Large intestine (tissue), 3 donors: ENCODE measurements at regions not wholly inside any gene's neighbourhood (a gene's known extent, or its start where the extent isn't known, plus 50 kb on each side); places are given as distances from the start of the nearest gene placed in this dataset.

Source experiments
- DNase-seq, 2 donors: peaks; one replicate each; pipeline versions ENCODE4 v3.0.0 to v3.0.0-alpha.2; 2013
- H3K27ac ChIP-seq: one replicate; pipeline ENCODE4 v1.5.1; 2013; ENCODE audit warnings: low read length
- H3K27me3 ChIP-seq: 2 replicates; pipeline ENCODE4 v1.6.1; 2013; ENCODE audit warnings: low read length; ENCODE audit not compliant: control insufficient read depth, insufficient read depth
- H3K36me3 ChIP-seq: 2 replicates; pipeline ENCODE4 v1.6.1; 2013; ENCODE audit warnings: low read length; ENCODE audit not compliant: control insufficient read depth, insufficient read depth
- H3K4me1 ChIP-seq: one replicate; pipeline ENCODE4 v1.6.1; 2013; ENCODE audit warnings: low read length; ENCODE audit not compliant: control insufficient read depth, insufficient read depth
- H3K4me3 ChIP-seq: one replicate; pipeline ENCODE4 v1.5.1; 2013; ENCODE audit warnings: low read length
- H3K9me3 ChIP-seq: one replicate; pipeline ENCODE4 v1.6.1; 2013; ENCODE audit warnings: mild to moderate bottlenecking, low read depth, low read length, moderate library complexity; ENCODE audit not compliant: control insufficient read depth
- WGBS: methylation state at CpG from one replicate; pipeline ENCODE4 v1.1.5; 2013; ENCODE audit warnings: low lambda C conversion rate; ENCODE audit not compliant: insufficient coverage; 5-methylcytosine and 5-hydroxymethylcytosine counted together

DNA sequence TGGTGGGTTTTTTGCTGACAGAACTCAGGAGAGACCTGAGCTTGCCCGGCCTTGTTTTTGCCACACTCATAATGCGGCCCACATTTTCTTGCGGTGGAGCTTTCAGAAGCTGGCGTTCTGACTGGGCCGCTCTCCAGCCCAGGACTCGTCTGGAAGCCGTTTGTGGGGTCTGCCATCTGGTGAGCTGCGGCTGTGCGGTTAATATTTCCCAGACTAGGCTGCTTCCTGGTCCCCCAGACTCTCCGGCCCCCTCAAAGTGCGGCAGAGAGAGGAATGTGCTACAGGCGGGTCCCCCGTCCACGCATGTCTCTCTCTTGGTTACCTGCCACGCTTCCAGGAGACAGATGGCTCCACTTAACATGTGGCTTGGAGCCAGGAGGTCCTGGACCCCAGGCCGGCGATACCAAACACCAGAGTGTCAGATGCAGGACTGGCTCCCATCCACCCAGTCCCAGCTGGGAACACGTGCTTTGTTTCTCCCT, 128.9 kb upstream of the PMEPA1 start:
- no CpG with 5 or more reads among the region's 18 CpGs for WGBS

DNA sequence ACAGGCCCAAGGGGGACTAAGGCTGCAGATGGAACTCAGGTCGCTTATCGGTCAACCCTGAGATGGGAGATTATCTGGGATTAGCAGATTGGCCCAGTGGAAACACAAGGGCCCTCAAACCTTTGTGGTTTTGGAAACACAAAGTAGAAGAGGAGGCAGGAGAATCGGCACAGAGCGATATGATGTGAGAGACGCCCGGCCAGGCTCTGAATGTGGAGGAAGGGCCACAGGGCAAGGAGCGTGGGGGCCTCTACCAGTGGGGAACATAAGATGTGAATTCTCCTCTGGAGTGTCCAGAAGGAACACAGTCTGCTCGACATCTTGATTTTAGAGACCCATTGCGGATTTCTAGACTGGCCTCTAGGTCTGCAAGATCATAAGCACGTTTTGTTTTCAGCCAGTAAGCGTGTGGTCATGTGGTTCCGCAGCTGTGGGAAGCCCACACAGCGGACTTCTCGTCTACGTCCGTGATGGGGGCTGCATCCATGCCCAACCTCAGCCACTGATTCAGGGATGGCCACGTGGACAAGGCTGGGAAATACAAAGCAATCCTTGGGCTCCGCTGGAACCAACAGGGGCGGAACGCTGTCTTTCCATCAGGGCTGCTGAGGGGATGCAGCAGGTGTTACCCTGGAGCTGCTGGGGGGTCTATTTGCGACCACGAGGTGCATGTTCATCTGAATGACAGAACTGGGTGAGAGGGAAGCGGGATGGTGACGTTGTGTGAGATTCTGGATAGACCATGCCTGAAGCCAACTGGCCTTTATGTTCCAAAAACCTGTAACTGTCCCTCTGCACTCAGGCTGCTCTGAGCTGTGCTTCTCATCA, 127.6 kb upstream of the PMEPA1 start:
- H3K27me3 ChIP-seq: peaks cover 6% of the 10 kb centered on the region
- H3K4me1 ChIP-seq: no peaks in the 10 kb centered on the region
- no peaks in the 10 kb centered on the region for H3K9me3 ChIP-seq
- DNase-seq: no peak
- H3K27ac ChIP-seq: no peak overlapping the region
- no peaks in the 10 kb centered on the region for H3K36me3 ChIP-seq
- 80% methylated on average over 1 of the region's 24 CpGs for WGBS
- H3K4me3 ChIP-seq: no peak overlapping the region

More for the DNA sequence above, 128.9 kb upstream of the PMEPA1 start:
- H3K27ac ChIP-seq: no peak overlapping the region
- peak; percentile 16 to 29 for DNase-seq
- H3K36me3 ChIP-seq: no peaks in the 10 kb centered on the region
- no peak overlapping the region for H3K4me3 ChIP-seq
- no peaks in the 10 kb centered on the region for H3K4me1 ChIP-seq
- no peaks in the 10 kb centered on the region for H3K9me3 ChIP-seq
- peaks cover 6% of the 10 kb centered on the region for H3K27me3 ChIP-seq

DNA sequence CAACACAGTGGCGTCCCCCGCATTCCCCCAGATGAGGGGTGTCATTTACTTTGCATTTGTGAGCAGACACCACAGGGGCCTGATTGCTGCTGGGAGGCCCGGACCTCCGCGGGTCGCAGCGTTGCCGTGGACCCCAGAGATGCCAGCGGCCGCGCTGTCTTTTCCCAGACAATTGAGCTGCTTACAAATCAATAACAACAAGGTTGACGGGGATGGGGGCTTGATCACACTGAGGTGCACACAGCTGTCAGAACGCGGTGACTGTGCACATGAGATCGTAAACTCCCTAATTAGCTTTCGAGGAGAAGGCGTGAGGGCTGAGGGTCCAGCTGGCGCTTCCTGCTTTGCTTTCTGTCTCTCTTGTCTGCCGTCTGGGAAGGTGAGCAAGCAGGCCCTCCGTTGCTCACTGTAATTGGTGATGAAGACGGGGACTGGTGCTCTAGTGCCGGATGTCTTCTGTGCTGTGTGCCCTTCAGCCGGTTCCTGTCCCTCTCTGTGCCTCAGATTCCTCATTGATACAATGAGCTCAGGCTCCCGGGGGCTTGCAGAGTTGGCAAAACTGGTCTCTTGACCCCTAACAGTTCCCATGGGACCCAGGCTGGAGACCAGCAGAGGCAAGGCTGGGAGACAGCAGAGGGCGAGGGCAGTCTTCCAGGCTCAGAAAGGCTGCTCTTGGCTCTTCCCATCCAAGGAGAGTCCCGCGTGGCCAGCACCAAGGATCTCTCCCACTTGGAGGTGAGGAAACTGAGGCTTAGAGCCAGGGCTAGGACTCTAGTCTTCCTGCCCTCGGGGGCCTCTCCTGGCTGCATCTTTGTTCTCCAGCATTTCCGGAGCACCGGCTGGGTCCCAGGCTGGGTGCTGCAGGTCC, 126.0 kb upstream of the PMEPA1 start:
- no peaks in the 10 kb centered on the region for H3K9me3 ChIP-seq
- WGBS: no CpG with 5 or more reads among the region's 30 CpGs
- no peak overlapping the region for H3K4me3 ChIP-seq
- no peak overlapping the region for H3K27ac ChIP-seq
- no peak for DNase-seq
- peaks cover 6% of the 10 kb centered on the region for H3K27me3 ChIP-seq
- no peaks in the 10 kb centered on the region for H3K36me3 ChIP-seq
- H3K4me1 ChIP-seq: no peaks in the 10 kb centered on the region

DNA sequence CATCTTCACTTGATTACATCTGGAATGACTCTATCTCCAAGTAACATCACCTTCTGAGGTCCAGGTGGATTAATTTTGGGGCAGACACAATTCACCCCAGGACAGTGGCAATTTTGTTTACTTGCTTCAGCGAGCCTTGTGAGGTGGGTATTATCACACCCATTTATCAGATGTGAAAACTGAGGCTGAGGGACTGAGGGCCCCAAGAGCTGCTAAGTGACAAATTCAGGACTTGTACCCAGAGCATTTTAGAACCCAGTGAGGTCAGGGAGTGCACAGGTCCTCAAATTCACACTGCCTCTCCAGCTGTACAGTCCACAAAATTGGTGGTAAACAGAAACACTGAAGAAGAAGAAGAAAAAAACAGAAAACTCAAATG, 125.2 kb upstream of the PMEPA1 start:
- no CpG with 5 or more reads among the region's 1 CpG for WGBS
- no peak overlapping the region for H3K4me3 ChIP-seq
- H3K27me3 ChIP-seq: peaks cover 6% of the 10 kb centered on the region
- no peaks in the 10 kb centered on the region for H3K36me3 ChIP-seq
- DNase-seq: no peak
- H3K27ac ChIP-seq: no peak overlapping the region
- no peaks in the 10 kb centered on the region for H3K9me3 ChIP-seq
- no peaks in the 10 kb centered on the region for H3K4me1 ChIP-seq

DNA sequence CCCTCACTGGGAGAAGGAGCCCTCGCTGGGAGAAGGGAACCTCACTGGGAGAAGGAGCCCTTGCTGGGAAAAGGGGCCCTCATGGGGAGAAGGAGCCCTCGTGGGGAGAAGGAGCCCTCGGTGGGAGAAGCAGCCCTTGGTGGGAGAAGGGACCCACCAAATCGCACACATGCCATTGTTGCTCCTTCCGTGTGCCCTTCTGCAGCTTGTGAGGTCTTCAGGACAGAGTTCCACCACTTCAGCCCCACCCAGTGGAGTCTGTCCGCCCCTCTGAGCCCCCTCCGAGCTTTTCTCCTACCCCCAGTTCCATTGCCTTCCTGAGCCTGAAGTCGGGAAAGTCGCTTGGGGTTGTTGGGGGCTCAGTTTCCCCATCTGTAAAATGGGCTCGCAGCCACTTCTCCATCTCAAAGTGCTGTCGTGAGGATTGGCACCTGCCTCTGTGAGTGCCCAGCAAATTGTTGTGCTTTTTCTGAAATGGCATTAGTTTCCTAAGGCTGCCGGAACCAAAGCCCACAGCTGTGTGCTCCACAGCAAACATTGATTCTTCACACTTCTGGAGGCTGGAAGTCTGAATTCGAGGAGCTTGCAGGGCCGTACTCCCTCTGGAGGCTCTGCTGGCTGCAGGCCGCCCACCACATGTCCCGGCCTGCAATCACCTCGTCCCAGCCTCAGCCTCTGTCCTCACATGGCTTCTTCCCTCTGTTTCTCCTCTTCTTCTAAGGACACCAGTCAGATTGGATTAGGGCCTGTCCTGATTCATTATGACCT, 124.7 kb upstream of the PMEPA1 start:
- WGBS: 100% methylated on average over 1 of the region's 17 CpGs

DNA sequence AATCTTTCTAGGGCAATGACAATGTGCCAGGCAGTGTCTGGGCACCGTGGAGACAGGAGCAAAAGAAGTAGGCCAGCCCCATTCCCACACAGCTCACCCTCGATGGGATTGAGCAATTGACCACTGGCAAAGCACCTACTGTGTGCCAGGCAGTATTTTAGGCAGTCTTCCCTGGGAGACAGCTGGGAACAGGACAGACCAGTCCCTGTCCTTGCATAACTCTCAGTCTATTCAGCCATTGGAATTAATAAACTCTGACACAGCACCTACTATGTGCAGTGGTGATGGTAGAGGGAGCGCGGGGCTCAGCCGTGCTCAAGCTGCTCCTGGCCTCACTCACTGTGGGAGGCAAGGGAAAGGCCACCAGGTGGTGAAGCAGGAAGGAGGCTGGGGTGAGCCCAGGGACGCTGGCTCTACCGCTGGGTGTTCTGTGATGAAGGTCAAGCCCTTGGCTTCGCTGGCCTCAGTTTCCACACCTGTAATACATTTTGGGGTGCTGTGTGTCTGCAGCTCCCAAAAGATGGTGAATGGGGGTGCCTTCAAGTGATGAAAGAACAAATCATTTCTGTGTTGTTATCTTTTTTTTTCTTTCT, 122.3 kb upstream of the PMEPA1 start:
- no peaks in the 10 kb centered on the region for H3K9me3 ChIP-seq
- H3K36me3 ChIP-seq: no peaks in the 10 kb centered on the region
- DNase-seq: no peak
- no peak overlapping the region for H3K27ac ChIP-seq
- H3K4me3 ChIP-seq: no peak overlapping the region
- H3K4me1 ChIP-seq: no peaks in the 10 kb centered on the region
- H3K27me3 ChIP-seq: peaks cover 6% of the 10 kb centered on the region
- WGBS: no CpG with 5 or more reads among the region's 8 CpGs

More for the DNA sequence above, 124.7 kb upstream of the PMEPA1 start:
- no peak overlapping the region for H3K27ac ChIP-seq
- no peaks in the 10 kb centered on the region for H3K4me1 ChIP-seq
- no peak for DNase-seq
- no peaks in the 10 kb centered on the region for H3K9me3 ChIP-seq
- H3K27me3 ChIP-seq: peaks cover 6% of the 10 kb centered on the region
- H3K36me3 ChIP-seq: no peaks in the 10 kb centered on the region
- H3K4me3 ChIP-seq: no peak overlapping the region

- Histone ChIP-seq H3K4me3 (no peak overlapping the region), H3K4me1 (no peaks in the 10 kb centered on the region), H3K36me3 (no peaks in the 10 kb centered on the region), H3K9me3 (no peaks in the 10 kb centered on the region), H3K27me3 (peaks cover 6% of the 10 kb centered on the region), H3K27ac (no peak overlapping the region)
- DNase-seq: no peak
- no CpG with 5 or more reads among the region's 9 CpGs for WGBS
Measured at GRCh38 chr20:57831326-57831992, 121.6 kb upstream of the PMEPA1 start.

- Histone ChIP-seq H3K9me3 (no peaks in the 10 kb centered on the region), H3K36me3 (no peaks in the 10 kb centered on the region), H3K27ac (no peak overlapping the region), H3K4me1 (no peaks in the 10 kb centered on the region), H3K27me3 (peaks cover 6% of the 10 kb centered on the region), H3K4me3 (no peak overlapping the region)
- no CpG with 5 or more reads among the region's 12 CpGs for WGBS
- no peak for DNase-seq
Measured at GRCh38 chr20:57830515-57830895, 120.7 kb upstream of the PMEPA1 start.

DNA sequence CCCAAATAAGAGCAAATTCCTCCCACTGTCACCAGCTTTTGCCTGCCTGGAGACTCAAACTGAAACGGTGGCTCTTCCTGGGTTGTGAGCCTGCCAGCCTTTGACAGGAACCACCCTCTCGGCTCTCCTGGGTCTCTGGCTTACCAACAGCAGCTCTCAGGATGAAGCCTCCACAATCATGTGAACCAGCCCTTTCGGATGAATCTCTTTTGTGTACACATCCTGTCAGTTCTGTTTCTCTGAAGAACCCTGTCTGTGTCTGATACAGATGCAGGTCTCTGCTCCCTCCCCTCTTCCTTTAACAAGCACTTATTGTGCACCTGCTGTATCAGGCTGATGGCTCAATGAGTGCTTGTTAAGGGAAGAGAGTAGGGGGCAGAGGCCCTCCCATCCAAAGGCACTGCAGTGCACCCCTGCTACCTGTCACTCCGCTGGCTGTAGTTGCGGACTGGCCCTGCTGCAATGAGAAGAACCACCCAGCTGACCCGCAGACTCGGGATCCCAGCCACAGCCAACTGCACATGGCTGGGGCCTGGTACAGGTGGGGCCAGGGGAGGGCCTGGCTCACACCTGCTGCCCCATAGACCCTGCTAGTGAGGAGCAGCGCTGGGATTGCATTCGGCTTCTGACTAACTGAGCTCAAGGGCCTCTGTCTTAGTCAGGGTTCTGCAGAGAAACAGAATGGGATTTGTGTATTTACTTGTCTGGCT, 120.1 kb upstream of the PMEPA1 start:
- Histone ChIP-seq H3K36me3 (no peaks in the 10 kb centered on the region), H3K27me3 (peaks cover 1% of the 10 kb centered on the region), H3K9me3 (no peaks in the 10 kb centered on the region), H3K4me1 (no peaks in the 10 kb centered on the region), H3K4me3 (no peak overlapping the region), H3K27ac (no peak overlapping the region)
- WGBS: no CpG with 5 or more reads among the region's 9 CpGs
- DNase-seq: no peak
